Activated CD4-positive, alpha-beta T cell treated with anti-CD3 and anti-CD28 coated beads for 36 hours (primary cell): ENCODE measurements at regions not wholly inside any gene's neighbourhood (a gene's known extent, or its start where the extent isn't known, plus 50 kb on each side); places are given as distances from the start of the nearest gene placed in this dataset.
"Not testable (repeated sequence)": the region's sequence is repeated elsewhere in the genome, so short reads cannot be mapped to it uniquely, and the experiment has no call there.

Source experiments
- ATAC-seq: fragments of 200-7000 bp; cut with Tn5 transposase; one replicate; pipeline ENCODE4 v1.10.0; 2021; ENCODE audit warnings: mild to moderate bottlenecking, moderate library complexity
- CTCF ChIA-PET: fragments of 350-600 bp; sonication (Branson Sonifier 250); formaldehyde crosslinking; loops from one replicate; lab custom pipeline; 2021; ENCODE audit warnings: antibody characterized with exemption; lab: Charles Lee
- POLR2A ChIA-PET: fragments of 350-600 bp; sonication (Branson Sonifier 250); formaldehyde crosslinking; loops from one replicate; lab custom pipeline; 2021; ENCODE audit warnings: antibody characterized with exemption, inconsistent platforms; lab: Charles Lee
- DNase-seq: peaks from one replicate; pipeline ENCODE4 v3.0.0-alpha.2; 2020
- H3K27ac Mint-ChIP-seq: one replicate; pipeline ENCODE4 v1.8.0; 2021; ENCODE audit warnings: mixed read lengths
- H3K27me3 Mint-ChIP-seq: one replicate; pipeline ENCODE4 v1.8.0; 2021; ENCODE audit warnings: mixed read lengths
- H3K36me3 Mint-ChIP-seq: one replicate; pipeline ENCODE4 v1.8.0; 2021; ENCODE audit warnings: low read depth, mixed read lengths
- H3K4me1 Mint-ChIP-seq: one replicate; pipeline ENCODE4 v1.8.0; 2021; ENCODE audit warnings: mixed read lengths
- H3K4me3 Mint-ChIP-seq: one replicate; pipeline ENCODE4 v1.8.0; 2021; ENCODE audit warnings: mild to moderate bottlenecking, moderate library complexity, mixed read lengths
- H3K9me3 Mint-ChIP-seq: one replicate; pipeline ENCODE4 v1.8.0; 2021; ENCODE audit warnings: low read depth, mixed read lengths
- intact Hi-C, 2 experiments: fragments of 100-400 bp; cut with DNase I in 1 of 2; cut with micrococcal nuclease in 1 of 2; formaldehyde crosslinking; loops; one replicate each; pipeline versions ENCODE4 v1.14.2 to v1.15.1; 2022 to 2024; cut with DNase I, micrococcal nuclease

GRCh38 chr13:48808683-48809082, 155.0 kb downstream of the CYSLTR2 start:
- Mint-ChIP-seq H3K4me1 (peaks cover 34% of the 10 kb centered on the region), H3K27ac (no peak overlapping the region), H3K4me3 (no peak overlapping the region), H3K36me3 (peaks cover 3% of the 10 kb centered on the region), H3K9me3 (peaks cover 6% of the 10 kb centered on the region), H3K27me3 (peaks cover 6% of the 10 kb centered on the region)
- no peak for ATAC-seq
- no peak for DNase-seq
- ChIA-PET POLR2A (no interaction called here), CTCF (no interaction called here)
- intact Hi-C loops = no loop called here

GRCh38 chr13:48810013-48810412, 156.3 kb downstream of the CYSLTR2 start:
- H3K4me1 Mint-ChIP-seq = peaks cover 26% of the 10 kb centered on the region
- no peak for ATAC-seq
- no peaks in the 10 kb centered on the region for H3K36me3 Mint-ChIP-seq
- ChIA-PET POLR2A (no interaction called here), CTCF (interaction anchor here (0.6 kb wide), 1 partner anchor 54 kb away, joined by 3 read pairs; no protein-coding TSS in a partner anchor)
- peaks cover 2% of the 10 kb centered on the region for H3K9me3 Mint-ChIP-seq
- no peak overlapping the region for H3K27ac Mint-ChIP-seq
- peaks cover 3% of the 10 kb centered on the region for H3K27me3 Mint-ChIP-seq
- H3K4me3 Mint-ChIP-seq = no peak overlapping the region
- intact Hi-C loops = no loop called here
- no peak for DNase-seq

GRCh38 chr13:48813518-48813917, 159.8 kb downstream of the CYSLTR2 start:
- DNase-seq = no peak
- no peak overlapping the region for H3K4me3 Mint-ChIP-seq
- ChIA-PET POLR2A (interaction anchor here (0.8 kb wide), 1 partner anchor 122 kb away, joined by 3 read pairs; no protein-coding TSS in a partner anchor), CTCF (interaction anchor here (0.6 kb wide), 2 partner anchors 9 to 81 kb away, joined by 3 to 4 read pairs; no protein-coding TSS in a partner anchor)
- H3K9me3 Mint-ChIP-seq = peaks cover 2% of the 10 kb centered on the region
- no peak for ATAC-seq
- no peak overlapping the region for H3K27ac Mint-ChIP-seq
- H3K27me3 Mint-ChIP-seq = peaks cover 3% of the 10 kb centered on the region
- no peaks in the 10 kb centered on the region for H3K36me3 Mint-ChIP-seq
- intact Hi-C loops = no loop called here
- peaks cover 17% of the 10 kb centered on the region for H3K4me1 Mint-ChIP-seq

GRCh38 chr13:48816700-48817099, 159.0 kb upstream of the FNDC3A start:
- H3K36me3 Mint-ChIP-seq = no peaks in the 10 kb centered on the region
- H3K27me3 Mint-ChIP-seq = no peaks in the 10 kb centered on the region
- H3K4me1 Mint-ChIP-seq = peaks cover 17% of the 10 kb centered on the region
- ATAC-seq = no peak
- no peak overlapping the region for H3K4me3 Mint-ChIP-seq
- H3K9me3 Mint-ChIP-seq = peaks cover 2% of the 10 kb centered on the region
- intact Hi-C loops = loop anchor here in 1 of 2 experiments (1.0 kb wide), 1 partner anchor 17 kb away; no protein-coding TSS in a partner anchor
- ChIA-PET CTCF (interaction anchor here (0.9 to 1.0 kb wide), 4 partner anchors 11 to 790 kb away, joined by 3 to 6 read pairs (median 3); no protein-coding TSS in a partner anchor), POLR2A (no interaction called here)
- H3K27ac Mint-ChIP-seq = no peak overlapping the region
- no peak for DNase-seq

- intact Hi-C loops = loop anchor here in 1 of 2 experiments (1.0 kb wide), 1 partner anchor 16 kb away; no protein-coding TSS in a partner anchor
Measured at GRCh38 chr13:48817166-48817802, 158.4 kb upstream of the FNDC3A start.

GRCh38 chr13:48818495-48819356, 157.0 kb upstream of the FNDC3A start:
- DNase-seq = no peak
- Mint-ChIP-seq H3K9me3 (no peaks in the 10 kb centered on the region), H3K27me3 (no peaks in the 10 kb centered on the region), H3K36me3 (no peaks in the 10 kb centered on the region), H3K4me1 (peaks cover 13% of the 10 kb centered on the region), H3K27ac (no peak overlapping the region), H3K4me3 (no peak overlapping the region)
- intact Hi-C loops = no loop called here
- ChIA-PET POLR2A (no interaction called here), CTCF (no interaction called here)
- ATAC-seq = no peak

More at GRCh38 chr13:48817166-48817802, 158.4 kb upstream of the FNDC3A start:
- H3K4me1 Mint-ChIP-seq = peaks cover 17% of the 10 kb centered on the region
- H3K9me3 Mint-ChIP-seq = peaks cover 2% of the 10 kb centered on the region
- DNase-seq (no peak), ATAC-seq (no peak)
- CTCF ChIA-PET = interaction anchor here (0.9 to 1.0 kb wide), 4 partner anchors 12 to 790 kb away, joined by 3 to 6 read pairs (median 3); no protein-coding TSS in a partner anchor
- no peak overlapping the region for H3K27ac Mint-ChIP-seq
- POLR2A ChIA-PET = interaction anchor here (0.7 kb wide), 1 partner anchor 693 kb away, joined by 3 read pairs; no protein-coding TSS in a partner anchor
- H3K36me3 Mint-ChIP-seq = no peaks in the 10 kb centered on the region
- H3K27me3 Mint-ChIP-seq = no peaks in the 10 kb centered on the region
- H3K4me3 Mint-ChIP-seq = no peak overlapping the region

GRCh38 chr13:48819376-48819775, 156.3 kb upstream of the FNDC3A start:
- Mint-ChIP-seq H3K9me3 (no peaks in the 10 kb centered on the region), H3K27me3 (no peaks in the 10 kb centered on the region), H3K4me3 (no peak overlapping the region), H3K4me1 (peaks cover 12% of the 10 kb centered on the region), H3K27ac (no peak overlapping the region), H3K36me3 (no peaks in the 10 kb centered on the region)
- CTCF ChIA-PET = no interaction called here
- POLR2A ChIA-PET = no interaction called here
- no peak for DNase-seq
- ATAC-seq = no peak
- intact Hi-C loops = no loop called here

GRCh38 chr13:48819899-48820298, 155.8 kb upstream of the FNDC3A start:
- ChIA-PET POLR2A (no interaction called here), CTCF (no interaction called here)
- no peaks in the 10 kb centered on the region for H3K27me3 Mint-ChIP-seq
- no peak overlapping the region for H3K4me3 Mint-ChIP-seq
- ATAC-seq (no peak), DNase-seq (no peak)
- peaks cover 12% of the 10 kb centered on the region for H3K4me1 Mint-ChIP-seq
- H3K9me3 Mint-ChIP-seq = no peaks in the 10 kb centered on the region
- intact Hi-C loops = no loop called here
- H3K27ac Mint-ChIP-seq = no peak overlapping the region
- no peaks in the 10 kb centered on the region for H3K36me3 Mint-ChIP-seq

GRCh38 chr13:48823526-48823925, 152.2 kb upstream of the FNDC3A start:
- ATAC-seq, intact Hi-C loops, H3K27me3 Mint-ChIP-seq, DNase-seq, POLR2A ChIA-PET, H3K27ac Mint-ChIP-seq, CTCF ChIA-PET, H3K4me3 Mint-ChIP-seq: not testable (repeated sequence)
- Mint-ChIP-seq H3K4me1 (peaks cover 16% of the 10 kb centered on the region), H3K36me3 (peaks cover 13% of the 10 kb centered on the region), H3K9me3 (peaks cover 16% of the 10 kb centered on the region)

- CTCF ChIA-PET = interaction anchor here (1.1 kb wide), 1 partner anchor 59 kb away, joined by 7 read pairs; no protein-coding TSS in a partner anchor
Measured at GRCh38 chr13:48826039-48826438, 149.7 kb upstream of the FNDC3A start.

GRCh38 chr13:48826922-48827454, 148.7 kb upstream of the FNDC3A start:
- POLR2A ChIA-PET, CTCF ChIA-PET, H3K27me3 Mint-ChIP-seq, H3K4me3 Mint-ChIP-seq, DNase-seq, ATAC-seq: not testable (repeated sequence)
- Mint-ChIP-seq H3K27ac (peak overlapping the region; percentile 73), H3K9me3 (peaks cover 16% of the 10 kb centered on the region), H3K4me1 (peaks cover 43% of the 10 kb centered on the region), H3K36me3 (peaks cover 13% of the 10 kb centered on the region)
- intact Hi-C loops = loop anchor here in 1 of 2 experiments (1.0 kb wide), 1 partner anchor 22 kb away; no protein-coding TSS in a partner anchor

More at GRCh38 chr13:48826039-48826438, 149.7 kb upstream of the FNDC3A start:
- POLR2A ChIA-PET = no interaction called here
- Mint-ChIP-seq H3K36me3 (peaks cover 13% of the 10 kb centered on the region), H3K27ac (no peak overlapping the region), H3K9me3 (peaks cover 16% of the 10 kb centered on the region), H3K4me1 (peaks cover 37% of the 10 kb centered on the region), H3K27me3 (no peaks in the 10 kb centered on the region), H3K4me3 (no peak overlapping the region)
- intact Hi-C loops = no loop called here
- no peak for DNase-seq
- ATAC-seq = no peak
